AG10803 (cell line): ENCODE measurements at regions not wholly inside any gene's neighbourhood (a gene's known extent, or its start where the extent isn't known, plus 50 kb on each side); places are given as distances from the start of the nearest gene placed in this dataset.

Experiments
- DNase-seq: peaks from one replicate; pipeline ENCODE4 v3.0.0; 2010; ENCODE audit warnings: low read depth
- H3K4me3 ChIP-seq: 2 replicates; pipeline ENCODE4 v1.5.1; 2011; ENCODE audit warnings: mild to moderate bottlenecking, low read length, control low read depth
- CTCF ChIP-seq: conservative IDR thresholded peaks from 2 replicates; pipeline ENCODE4 v1.5.1; 2011; ENCODE audit warnings: mild to moderate bottlenecking, low read length, control low read depth, inconsistent platforms

GRCh38 chr3:82581350-82581749, 819.9 kb upstream of the GBE1 start:
- TF ChIP-seq CTCF: no peak
- no peak overlapping the region for H3K4me3 ChIP-seq
- DNase-seq: no peak

- H3K4me3 ChIP-seq: no peak overlapping the region
- no peak for DNase-seq
- no peak for TF ChIP-seq CTCF
Observed at GRCh38 chr3:82572721-82573120, 811.3 kb upstream of the GBE1 start.

- DNase-seq: no peak
- H3K4me3 ChIP-seq: no peak overlapping the region
- TF ChIP-seq CTCF: no peak
Observed at GRCh38 chr3:82568776-82569338, 807.4 kb upstream of the GBE1 start.

GRCh38 chr3:82567029-82567600, 805.7 kb upstream of the GBE1 start:
- no peak for DNase-seq
- H3K4me3 ChIP-seq: no peak overlapping the region
- no peak for TF ChIP-seq CTCF

- H3K4me3 ChIP-seq: no peak overlapping the region
- DNase-seq: no peak
- no peak for TF ChIP-seq CTCF
Observed at GRCh38 chr3:82562896-82563295, 801.5 kb upstream of the GBE1 start.

- H3K4me3 ChIP-seq: no peak overlapping the region
- TF ChIP-seq CTCF: no peak
- no peak for DNase-seq
Observed at GRCh38 chr3:82561784-82562183, 800.3 kb upstream of the GBE1 start.

- no peak for DNase-seq
- TF ChIP-seq CTCF: no peak
- H3K4me3 ChIP-seq: no peak overlapping the region
Observed at GRCh38 chr3:82558081-82558480, 796.6 kb upstream of the GBE1 start.
